ENCODE measurements at regions not wholly inside any gene's neighbourhood (a gene's known extent, or its start where the extent isn't known, plus 50 kb on each side); places are given as distances from the start of the nearest gene placed in this dataset.

GRCh38 chr5:73375191-73375545 is 73.4 kb downstream of the FOXD1 start:
- POLR2A ChIA-PET: no interaction called here

DNA sequence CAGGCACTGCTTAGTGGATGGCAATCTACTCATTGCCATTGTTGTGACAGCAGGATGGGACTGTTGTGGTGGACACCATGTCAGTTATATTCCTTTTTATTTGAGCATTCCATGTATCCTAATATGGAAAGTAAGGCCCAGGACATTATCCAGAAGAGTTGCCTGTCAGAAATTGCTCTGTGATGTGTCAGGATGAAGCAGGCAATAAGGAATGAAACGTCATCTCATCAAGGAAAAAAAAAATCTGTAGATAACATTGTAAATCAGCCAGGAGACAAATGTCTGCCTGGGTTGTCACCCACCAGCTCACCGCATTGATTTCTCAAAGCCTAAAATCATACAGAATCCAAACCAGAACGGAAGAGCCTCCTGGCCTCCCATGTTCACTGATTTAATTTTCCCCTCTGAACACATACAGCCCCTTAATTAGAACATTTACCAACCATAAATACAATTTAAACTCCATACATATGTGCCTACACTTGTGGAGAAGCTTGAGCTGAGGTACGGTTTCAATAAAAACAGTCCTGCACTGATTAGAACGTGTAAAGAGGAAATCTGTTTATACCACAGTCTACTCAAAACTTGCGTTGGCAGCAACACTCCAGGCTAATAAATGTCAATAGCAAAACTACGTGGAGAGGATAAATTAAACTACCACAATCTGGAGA is 73.9 kb downstream of the FOXD1 start:
- CTCF ChIA-PET: no interaction called here

More at GRCh38 chr5:73375191-73375545, 73.4 kb downstream of the FOXD1 start:
- CTCF ChIA-PET: no interaction called here

GRCh38 chr5:73373814-73374510 is 74.6 kb downstream of the FOXD1 start:
- ChIA-PET CTCF (no interaction called here), POLR2A (no interaction called here)

More for the DNA sequence above, 73.9 kb downstream of the FOXD1 start:
- POLR2A ChIA-PET: no interaction called here

DNA sequence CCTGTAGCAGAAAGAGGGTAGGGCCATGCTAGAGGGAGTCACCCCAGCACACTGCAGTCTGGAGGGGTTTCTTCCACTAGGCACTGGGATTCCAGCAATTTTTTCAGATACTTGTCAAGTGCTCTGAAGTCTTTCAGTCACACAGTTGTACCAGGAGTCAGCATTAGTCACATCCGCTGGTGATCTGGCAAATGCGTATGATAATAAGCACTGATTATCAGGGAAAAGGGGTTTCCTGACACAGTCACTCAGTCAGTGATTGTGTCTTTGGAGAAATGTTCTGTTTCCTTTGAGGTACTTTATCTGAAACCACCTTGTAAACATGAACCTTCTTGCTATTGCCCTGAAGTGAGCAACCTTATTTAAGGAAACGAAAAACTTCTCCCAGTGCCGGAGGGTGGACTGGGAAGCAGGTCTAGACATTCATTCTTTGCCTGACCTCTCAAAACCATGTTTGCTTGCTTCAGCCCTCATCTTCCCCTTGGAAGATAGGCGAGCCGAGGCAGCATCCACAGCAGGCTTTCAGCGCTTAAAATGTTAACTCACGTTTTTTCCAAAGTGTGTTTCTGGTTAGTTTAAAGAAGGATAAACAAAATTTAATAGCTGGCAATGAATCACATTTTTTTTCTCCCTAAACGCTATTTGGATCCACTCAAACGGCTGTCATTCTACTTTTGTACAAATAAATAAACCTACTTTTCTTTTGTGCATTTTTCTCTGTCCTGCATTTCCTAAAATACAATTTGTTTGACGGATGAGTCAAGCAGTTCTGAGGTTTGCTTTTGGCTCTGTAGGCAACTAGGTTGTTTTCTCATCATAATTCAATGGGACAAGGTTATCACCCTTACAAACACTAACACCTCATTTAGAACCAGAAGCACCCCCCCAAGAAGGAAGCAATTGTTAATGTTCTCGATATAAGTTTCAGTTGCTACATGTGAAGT is 77.7 kb downstream of the FOXD1 start:
- CTCF ChIA-PET: no interaction called here
- POLR2A ChIA-PET: no interaction called here

DNA sequence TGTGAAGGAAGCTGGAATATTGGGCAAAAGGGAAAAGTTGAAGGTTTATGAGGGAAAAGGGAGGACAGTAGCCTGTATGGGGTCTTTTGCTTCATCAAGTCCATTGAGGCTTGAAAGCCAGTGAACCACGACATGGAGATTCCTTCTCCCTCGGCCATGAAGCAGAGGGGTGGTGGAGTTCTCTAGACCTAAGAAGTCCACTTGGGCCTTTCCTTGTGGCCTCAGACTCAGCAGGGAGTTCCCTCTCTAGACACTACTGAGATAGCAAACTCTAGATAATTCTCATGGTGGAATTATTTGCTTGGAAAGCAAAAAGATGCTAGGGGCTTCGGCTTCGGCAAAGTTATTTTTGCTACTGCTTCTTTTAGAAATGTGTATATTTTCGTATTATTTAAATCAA is 78.5 kb downstream of the FOXD1 start:
- ChIA-PET POLR2A (no interaction called here), CTCF (no interaction called here)

DNA sequence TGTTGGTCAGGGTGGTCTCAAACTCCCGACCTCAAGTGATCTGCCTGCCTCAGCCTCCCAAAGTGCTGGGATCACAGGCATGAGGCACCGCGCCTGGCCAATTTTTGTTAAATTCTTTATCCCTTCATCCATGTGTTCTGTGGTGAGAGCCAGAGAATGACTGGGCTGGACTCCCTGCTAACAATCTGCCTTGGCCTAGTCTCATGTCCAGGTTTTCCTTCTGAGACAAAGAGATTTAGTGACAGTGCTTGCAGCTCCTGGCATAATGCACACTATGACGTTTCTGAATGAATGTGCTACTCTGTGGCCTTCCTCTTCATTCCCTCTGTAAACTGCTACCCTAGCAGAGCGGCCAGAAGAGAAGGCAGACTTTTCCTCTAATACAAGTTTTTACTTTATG is 79.3 kb downstream of the FOXD1 start:
- CTCF ChIA-PET: no interaction called here
- POLR2A ChIA-PET: no interaction called here

- CTCF ChIA-PET: no interaction called here
Observed at GRCh38 chr5:73367650-73368049, 80.9 kb downstream of the FOXD1 start.

GRCh38 chr5:73365990-73366667 is 82.4 kb downstream of the FOXD1 start:
- POLR2A ChIA-PET: no interaction called here
- CTCF ChIA-PET: no interaction called here

More at GRCh38 chr5:73367650-73368049, 80.9 kb downstream of the FOXD1 start:
- POLR2A ChIA-PET: no interaction called here

DNA sequence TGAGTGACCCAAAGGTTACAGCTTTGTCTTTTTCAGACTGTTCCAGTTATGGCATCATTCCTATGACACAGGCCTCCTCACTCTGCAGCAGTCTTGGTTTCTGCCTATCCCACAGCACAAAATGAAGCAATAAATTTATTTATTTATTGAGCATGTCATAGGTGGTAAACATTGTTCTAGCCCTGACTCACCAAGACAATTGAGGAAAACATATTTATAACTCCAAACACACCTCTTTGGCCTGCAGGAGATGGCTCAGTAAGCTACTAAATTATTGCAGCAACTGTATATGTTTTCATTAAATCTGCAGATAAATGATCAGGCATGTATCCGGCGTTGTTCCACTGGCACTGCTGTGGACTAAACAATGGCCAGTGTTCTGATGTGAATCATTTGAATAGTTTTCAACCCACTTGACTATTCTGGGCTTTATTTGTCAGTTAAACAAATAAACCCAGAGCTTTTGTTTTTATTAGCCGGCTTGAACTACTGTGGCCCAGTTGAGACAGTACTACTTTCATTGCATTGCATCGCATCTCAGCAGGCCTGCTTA is 83.2 kb downstream of the FOXD1 start:
- CTCF ChIA-PET: no interaction called here
- POLR2A ChIA-PET: no interaction called here

GRCh38 chr5:73363911-73364730 is 84.5 kb downstream of the FOXD1 start:
- POLR2A ChIA-PET: no interaction called here
- CTCF ChIA-PET: interaction anchor here (1.1 kb wide), 1 partner anchor 13 kb away, joined by 3 read pairs; no protein-coding TSS in a partner anchor

DNA sequence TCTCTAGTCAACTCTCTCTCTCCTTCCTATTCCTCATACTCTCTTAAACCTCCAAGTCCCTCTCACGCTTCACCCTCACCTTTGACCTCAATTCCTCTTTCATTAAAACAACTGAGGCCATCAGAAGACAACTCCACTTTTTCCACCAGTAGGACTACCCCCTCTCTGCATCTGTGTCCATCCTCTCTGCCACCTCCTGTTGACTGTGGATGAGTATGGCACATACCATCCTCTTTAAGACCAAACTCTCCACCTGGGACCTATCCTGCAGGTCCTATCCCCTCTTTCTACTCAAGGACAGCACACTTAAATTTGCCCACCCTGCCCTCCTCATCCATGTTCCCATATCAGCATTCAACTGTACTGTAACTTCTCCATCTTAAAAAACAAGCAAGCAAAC is 89.2 kb downstream of the FOXD1 start:
- ChIA-PET POLR2A (no interaction called here), CTCF (no interaction called here)

- ChIA-PET CTCF (no interaction called here), POLR2A (no interaction called here)
Observed at GRCh38 chr5:73358366-73358765, 90.2 kb downstream of the FOXD1 start.

- ChIA-PET POLR2A (no interaction called here), CTCF (no interaction called here)
Observed at GRCh38 chr5:73357576-73357975, 91.0 kb downstream of the FOXD1 start.

DNA sequence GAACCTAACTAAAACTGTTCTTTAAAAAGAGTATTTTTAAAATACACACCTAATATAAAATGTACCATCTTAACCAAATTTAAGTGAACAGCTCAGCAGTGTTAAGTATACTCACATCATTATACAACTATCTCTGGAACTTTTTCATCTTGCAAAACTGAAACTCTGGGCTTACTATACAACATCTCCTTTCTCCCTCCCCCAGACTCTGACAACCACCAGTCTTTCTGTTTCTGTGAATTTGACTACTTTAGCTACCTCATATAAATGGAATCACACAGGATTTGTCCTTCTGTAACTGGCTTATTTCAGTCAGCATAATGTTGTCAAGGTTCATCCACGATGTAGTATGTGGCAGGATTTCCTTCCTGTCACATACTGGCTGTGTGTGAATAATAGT is 93.5 kb downstream of the FOXD1 start:
- ChIA-PET POLR2A (no interaction called here), CTCF (no interaction called here)

GRCh38 chr5:73354406-73354805 is 94.2 kb downstream of the FOXD1 start:
- POLR2A ChIA-PET: no interaction called here
- CTCF ChIA-PET: no interaction called here

DNA sequence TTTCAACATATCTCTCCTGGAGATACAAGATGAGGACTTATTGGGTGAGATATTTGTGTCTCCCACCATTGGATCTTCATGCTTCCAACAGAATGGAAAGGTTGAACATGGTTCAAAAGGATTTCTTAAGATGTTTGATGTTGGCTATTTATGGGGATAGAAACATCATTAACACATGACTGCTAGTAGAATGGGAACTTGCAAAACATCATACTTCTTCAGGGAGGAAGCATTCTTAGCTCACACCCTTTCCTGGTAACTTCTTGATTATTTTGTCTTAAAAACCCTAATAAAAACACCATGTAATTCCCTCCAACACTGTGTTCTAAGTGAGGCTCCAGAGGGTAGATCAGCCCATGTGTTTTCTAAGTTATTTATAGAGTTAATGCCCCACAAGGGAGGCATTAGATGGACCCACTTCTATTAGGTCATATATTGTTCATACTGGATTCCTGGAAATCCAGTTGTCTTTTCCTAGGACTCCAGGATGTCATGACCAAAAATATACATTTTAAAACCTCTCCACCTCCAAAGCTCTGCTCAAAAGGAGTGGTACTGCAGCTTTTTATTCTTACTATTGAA is 95.8 kb downstream of the FOXD1 start:
- POLR2A ChIA-PET: no interaction called here

GRCh38 chr5:73352243-73352642 is 96.3 kb downstream of the FOXD1 start:
- POLR2A ChIA-PET: no interaction called here
- CTCF ChIA-PET: no interaction called here

More for the DNA sequence above, 95.8 kb downstream of the FOXD1 start:
- CTCF ChIA-PET: no interaction called here

DNA sequence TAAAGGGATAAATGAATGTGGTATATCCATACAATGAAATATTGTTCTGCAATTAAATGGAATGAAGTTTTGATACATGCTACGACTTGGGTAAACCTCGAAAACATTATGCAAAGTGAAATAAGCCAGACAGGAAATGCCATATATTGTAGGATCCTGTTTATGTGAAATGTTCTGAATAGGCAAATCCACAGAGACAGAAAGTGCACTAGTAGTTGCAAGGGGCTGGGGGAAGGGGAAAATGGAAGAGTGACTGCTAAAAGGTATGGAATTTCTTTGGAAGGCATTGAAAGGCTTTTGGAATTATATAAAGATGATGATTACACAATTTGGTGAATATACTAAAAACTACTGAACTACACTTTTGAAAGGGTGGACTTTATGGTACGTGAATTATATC is 97.0 kb downstream of the FOXD1 start:
- ChIA-PET POLR2A (no interaction called here), CTCF (no interaction called here)

DNA sequence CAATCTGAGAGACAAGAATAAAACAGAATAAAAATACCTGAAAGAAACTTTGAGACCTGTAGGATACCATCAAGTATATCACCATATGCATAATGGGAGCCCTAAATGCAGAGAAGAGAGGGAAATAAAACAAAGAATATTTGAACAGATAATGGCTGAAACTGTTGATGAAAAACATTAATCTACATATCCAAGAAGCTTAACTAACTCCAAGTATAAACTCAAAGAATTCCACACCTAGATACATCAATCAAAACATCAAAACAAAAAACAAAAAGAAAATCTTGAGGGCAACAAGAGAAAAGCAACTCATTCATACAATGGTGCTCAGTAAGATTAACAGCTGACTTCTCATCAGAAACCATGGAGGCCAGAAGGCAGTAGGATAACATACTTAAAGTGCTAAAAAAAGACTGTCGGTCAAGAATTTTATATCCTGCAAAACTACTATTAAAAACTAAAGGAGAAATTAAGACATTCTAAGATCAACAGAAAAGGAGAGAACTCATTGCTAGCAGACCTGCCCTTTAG is 101.6 kb downstream of the FOXD1 start:
- POLR2A ChIA-PET: no interaction called here
- CTCF ChIA-PET: no interaction called here
